ENCODE measurements at regions not wholly inside any gene's neighbourhood (a gene's known extent, or its start where the extent isn't known, plus 50 kb on each side); places are given as distances from the start of the nearest gene placed in this dataset.

- no peak overlapping the region for H3K4me3 ChIP-seq (replicated peaks in 1 of 2; ENCODE audit: low read depth in 2 of 2, low read length in 2 of 2)
- no peak for TF ChIP-seq CTCF (IDR thresholded peaks at IDR 0.05; ENCODE audit: low read depth, low read length)
- DNase-seq (ENCODE audit: low read depth in 2 of 2): no peak
These were observed 83.0 kb downstream of the CMPK2 start for GRCh38 chr2:6782517-6783237.

GRCh38 chr2:6783238-6783614 is 82.5 kb downstream of the CMPK2 start:
- no peak for DNase-seq (ENCODE audit: low read depth in 2 of 2)

GRCh38 chr2:6784291-6784690 is 81.4 kb downstream of the CMPK2 start:
- H3K4me3 ChIP-seq (replicated peaks in 1 of 2; ENCODE audit: low read depth in 2 of 2, low read length in 2 of 2): no peak overlapping the region
- DNase-seq (ENCODE audit: low read depth in 2 of 2): no peak
- TF ChIP-seq CTCF (IDR thresholded peaks at IDR 0.05; ENCODE audit: low read depth, low read length): no peak

More at GRCh38 chr2:6783238-6783614, 82.5 kb downstream of the CMPK2 start:
- H3K4me3 ChIP-seq (replicated peaks in 1 of 2; ENCODE audit: low read depth in 2 of 2, low read length in 2 of 2): no peak overlapping the region
- TF ChIP-seq CTCF (IDR thresholded peaks at IDR 0.05; ENCODE audit: low read depth, low read length): no peak

GRCh38 chr2:6785493-6785892 is 80.2 kb downstream of the CMPK2 start:
- no peak for TF ChIP-seq CTCF (IDR thresholded peaks at IDR 0.05; ENCODE audit: low read depth, low read length)
- H3K4me3 ChIP-seq (replicated peaks in 1 of 2; ENCODE audit: low read depth in 2 of 2, low read length in 2 of 2): no peak overlapping the region
- no peak for DNase-seq (ENCODE audit: low read depth in 2 of 2)

GRCh38 chr2:6787376-6787775 is 78.3 kb downstream of the CMPK2 start:
- H3K4me3 ChIP-seq (replicated peaks in 1 of 2; ENCODE audit: low read depth in 2 of 2, low read length in 2 of 2): no peak overlapping the region
- no peak for TF ChIP-seq CTCF (IDR thresholded peaks at IDR 0.05; ENCODE audit: low read depth, low read length)
- no peak for DNase-seq (ENCODE audit: low read depth in 2 of 2)

- no peak overlapping the region for H3K4me3 ChIP-seq (replicated peaks in 1 of 2; ENCODE audit: low read depth in 2 of 2, low read length in 2 of 2)
- TF ChIP-seq CTCF (IDR thresholded peaks at IDR 0.05; ENCODE audit: low read depth, low read length): no peak
- DNase-seq (ENCODE audit: low read depth in 2 of 2): no peak
These were observed 77.1 kb downstream of the CMPK2 start for GRCh38 chr2:6788614-6789013.

All from cardiac fibroblast (primary cell).